ENCODE measurements at regions not wholly inside any gene's neighbourhood (a gene's known extent, or its start where the extent isn't known, plus 50 kb on each side); places are given as distances from the start of the nearest gene placed in this dataset.

DNA sequence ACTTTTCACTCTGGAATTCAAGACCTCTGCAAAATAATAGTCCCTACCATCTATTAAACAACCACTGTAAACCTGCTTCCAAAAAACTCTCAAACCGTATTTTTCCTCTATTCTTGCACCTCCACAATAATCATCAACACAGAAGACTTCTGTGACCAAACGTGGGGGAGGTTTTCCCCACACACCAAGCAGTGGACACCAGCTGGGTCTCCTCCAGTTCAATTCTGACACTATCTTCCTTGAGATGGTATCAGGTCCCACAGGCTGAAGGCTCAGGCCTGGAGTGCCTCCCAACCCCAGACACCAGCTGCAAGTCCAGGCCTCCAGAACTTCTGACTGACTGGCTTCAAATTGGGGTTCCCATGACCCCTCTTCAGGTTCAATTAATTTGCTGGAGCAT is 89.6 kb upstream of the RAP2B start:
- TF ChIP-seq POLR2AphosphoS5 (IDR thresholded peaks at IDR 0.05; ENCODE audit: low read depth, low read length) (no peak), TAF1 (IDR thresholded peaks at IDR 0.05; ENCODE audit: low read depth, low read length) (no peak), POLR2A (IDR thresholded peaks at IDR 0.05; ENCODE audit: low read depth, low read length) (no peak), PAX5 (IDR thresholded peaks at IDR 0.05; ENCODE audit: insufficient read depth, low read length, severe bottlenecking) (no peak), POU2F2 (IDR thresholded peaks at IDR 0.05; ENCODE audit: low read depth, low read length) (no peak)

Data from GM12891 (cell line).